Effector memory CD8-positive, alpha-beta T cell (primary cell): ENCODE measurements at regions not wholly inside any gene's neighbourhood (a gene's known extent, or its start where the extent isn't known, plus 50 kb on each side); places are given as distances from the start of the nearest gene placed in this dataset.
A peak's percentile ranks its signal among the peaks of the same experiment; 100 is the strongest.
"Not testable (repeated sequence)": the region's sequence is repeated elsewhere in the genome, so short reads cannot be mapped to it uniquely, and the experiment has no call there.

ENCODE experiments used
- ATAC-seq: fragments of 150-1000 bp; cut with Tn5 transposase; replicated peaks from 2 replicates; pipeline ENCODE4 v1.10.0; 2021; ENCODE audit warnings: mild to moderate bottlenecking, moderate library complexity
- DNase-seq, 3 experiments: peaks; one replicate each; pipeline ENCODE4 v3.0.0; 2021
- H3K27ac Mint-ChIP-seq, 2 donors: one replicate each; pipeline ENCODE4 v1.8.0; 2022; ENCODE audit warnings: mild to moderate bottlenecking in 2 of 2, mixed read lengths in 2 of 2, moderate library complexity in 2 of 2
- H3K27me3 Mint-ChIP-seq, 2 donors: one replicate each; pipeline ENCODE4 v1.8.0; 2022; ENCODE audit warnings: mixed read lengths in 2 of 2
- H3K36me3 Mint-ChIP-seq: one replicate; pipeline ENCODE4 v1.8.0; 2022; ENCODE audit warnings: mild to moderate bottlenecking, moderate library complexity, mixed read lengths; ENCODE audit not compliant: insufficient read depth
- H3K4me1 Mint-ChIP-seq, 2 donors: one replicate each; pipeline ENCODE4 v1.8.0; 2022; ENCODE audit warnings: low read depth in 2 of 2, mixed read lengths in 2 of 2
- H3K4me3 Mint-ChIP-seq, 2 donors: one replicate each; pipeline ENCODE4 v1.8.0; 2022; ENCODE audit warnings: mild to moderate bottlenecking in 2 of 2, mixed read lengths in 2 of 2, moderate library complexity in 2 of 2
- H3K9me3 Mint-ChIP-seq, 2 donors: one replicate each; pipeline ENCODE4 v1.8.0; 2022; ENCODE audit warnings: mixed read lengths in 2 of 2

DNA sequence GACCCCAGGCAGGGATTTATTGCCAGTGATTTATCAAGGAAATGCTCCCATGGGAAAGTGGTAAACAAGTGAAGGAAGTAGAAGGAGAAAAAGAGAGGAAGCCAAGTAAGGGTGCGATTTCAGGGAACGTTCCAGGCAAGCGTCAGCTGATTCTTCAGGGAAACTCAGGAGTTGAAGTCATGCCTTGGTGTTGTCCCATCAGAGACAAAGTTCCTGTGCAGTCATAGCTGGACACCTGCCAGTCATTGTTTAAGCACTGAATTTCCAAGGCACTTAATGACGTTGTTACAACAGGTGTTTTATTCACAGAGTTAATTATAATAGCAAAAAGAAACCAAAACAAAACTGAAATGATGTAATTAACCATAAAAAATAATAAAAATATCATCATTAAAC lies 381.8 kb upstream of the CRIM1 start:
- DNase-seq: no peak

DNA sequence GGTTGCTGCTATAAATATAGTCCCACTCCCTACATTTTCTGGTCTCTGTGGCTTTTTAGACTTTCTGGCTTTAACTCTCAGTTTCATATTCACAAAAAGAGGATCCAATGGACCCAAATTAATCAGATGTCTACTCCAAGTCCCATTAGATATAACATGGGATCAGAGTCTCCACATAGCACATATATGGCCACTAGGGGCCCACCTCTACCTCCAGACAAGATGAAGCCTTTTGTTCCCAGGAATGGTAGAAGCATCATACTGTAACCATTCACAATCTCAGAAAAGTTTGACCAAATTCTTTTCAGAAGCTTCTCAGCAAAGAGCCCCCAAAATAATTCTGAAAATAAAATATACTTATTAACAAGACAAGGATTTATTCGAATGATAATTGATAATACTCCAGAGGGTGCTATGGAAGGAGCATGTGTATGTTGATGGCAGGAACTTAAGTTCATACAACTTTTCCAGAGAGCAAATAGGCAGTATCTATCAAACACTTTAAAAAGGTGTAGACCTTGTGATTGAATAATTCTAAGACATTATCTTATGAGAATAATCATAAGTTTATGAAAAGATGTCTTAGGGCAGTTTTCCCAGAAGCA lies 382.3 kb upstream of the CRIM1 start:
- H3K9me3 Mint-ChIP-seq: no peaks in the 10 kb centered on the region
- ATAC-seq: peak; percentile 62
- H3K4me3 Mint-ChIP-seq: no peak overlapping the region
- DNase-seq: no peak
- no peaks in the 10 kb centered on the region for H3K4me1 Mint-ChIP-seq
- H3K27me3 Mint-ChIP-seq: no peaks in the 10 kb centered on the region
- H3K27ac Mint-ChIP-seq: no peak overlapping the region
- H3K36me3 Mint-ChIP-seq: no peaks in the 10 kb centered on the region

More for the DNA sequence above, 381.8 kb upstream of the CRIM1 start:
- Mint-ChIP-seq H3K27me3 (no peaks in the 10 kb centered on the region), H3K36me3 (no peaks in the 10 kb centered on the region), H3K4me3 (no peak overlapping the region), H3K9me3 (no peaks in the 10 kb centered on the region), H3K27ac (no peak overlapping the region), H3K4me1 (no peaks in the 10 kb centered on the region)
- no peak for ATAC-seq

DNA sequence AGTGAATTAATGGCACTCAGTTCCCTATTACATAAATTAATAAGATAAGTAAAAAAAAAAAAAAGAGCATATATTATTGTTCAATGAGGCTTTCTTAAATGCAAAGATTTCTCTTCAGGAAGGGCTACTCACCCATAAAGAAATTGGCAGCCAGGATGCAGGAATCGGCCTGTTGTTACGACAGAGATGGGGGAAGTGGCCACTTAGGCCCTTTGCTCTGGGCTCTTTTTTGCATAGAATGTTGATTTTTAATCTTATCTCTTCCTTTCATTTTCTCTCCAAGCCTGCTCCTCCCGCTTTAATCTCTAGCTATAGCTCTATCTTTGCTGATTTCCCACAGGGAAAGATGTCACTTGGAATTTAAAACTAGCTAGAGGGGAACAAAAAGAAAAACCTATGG lies 391.8 kb upstream of the CRIM1 start:
- Mint-ChIP-seq H3K9me3 (no peaks in the 10 kb centered on the region), H3K4me1 (no peaks in the 10 kb centered on the region), H3K27me3 (no peaks in the 10 kb centered on the region), H3K36me3 (no peaks in the 10 kb centered on the region), H3K27ac (no peak overlapping the region), H3K4me3 (no peak overlapping the region)
- DNase-seq: no peak
- no peak for ATAC-seq

DNA sequence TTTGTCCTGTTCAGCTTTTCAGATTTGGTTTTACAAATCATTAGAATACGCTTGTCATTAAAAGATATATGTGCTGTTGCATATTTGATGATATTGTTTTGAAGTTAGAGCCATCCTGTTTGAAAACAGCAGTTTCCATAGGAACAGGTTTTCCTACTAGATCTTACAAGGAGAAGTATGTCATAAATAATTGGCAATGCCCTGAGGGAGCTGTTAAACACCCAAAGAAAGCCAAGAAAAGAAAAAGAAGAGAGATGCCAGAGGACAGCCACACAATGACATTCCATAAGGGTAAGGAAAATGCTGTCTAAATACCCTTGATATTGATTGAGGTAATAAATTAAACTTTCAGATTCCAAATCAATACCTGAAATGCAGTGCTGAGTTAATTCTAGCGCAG lies 392.2 kb upstream of the CRIM1 start:
- no peak overlapping the region for H3K27ac Mint-ChIP-seq
- DNase-seq: no peak
- H3K4me1 Mint-ChIP-seq: no peaks in the 10 kb centered on the region
- no peaks in the 10 kb centered on the region for H3K27me3 Mint-ChIP-seq
- no peaks in the 10 kb centered on the region for H3K9me3 Mint-ChIP-seq
- no peak overlapping the region for H3K4me3 Mint-ChIP-seq
- H3K36me3 Mint-ChIP-seq: no peaks in the 10 kb centered on the region
- ATAC-seq: no peak

DNA sequence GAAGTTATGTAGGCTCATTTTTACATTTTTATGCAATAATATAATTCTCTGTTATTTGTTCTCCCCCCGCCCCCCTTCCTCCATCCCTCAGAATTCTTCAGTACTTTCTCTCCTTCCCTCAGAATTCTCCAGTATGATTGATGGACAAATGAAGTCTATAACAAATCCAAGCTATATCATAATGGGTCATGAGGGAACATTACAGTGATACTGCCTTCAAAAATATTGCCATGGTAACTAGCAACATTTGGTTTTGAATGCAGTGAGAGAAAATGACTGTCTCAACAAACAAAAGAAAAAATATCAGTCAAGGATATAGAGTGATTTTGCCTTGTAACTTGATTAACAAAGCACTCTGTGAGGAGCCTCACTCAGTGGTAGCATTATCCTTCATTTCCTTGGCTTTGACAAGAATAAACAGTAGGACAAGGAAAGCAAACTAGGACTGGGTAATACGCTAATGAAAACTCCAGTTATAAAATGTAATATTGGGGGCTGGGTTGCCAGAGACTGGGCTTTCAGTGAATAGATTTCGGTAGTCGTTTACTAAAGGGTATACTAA lies 392.9 kb upstream of the CRIM1 start:
- no peaks in the 10 kb centered on the region for H3K36me3 Mint-ChIP-seq
- no peaks in the 10 kb centered on the region for H3K27me3 Mint-ChIP-seq
- no peaks in the 10 kb centered on the region for H3K4me1 Mint-ChIP-seq
- H3K27ac Mint-ChIP-seq: no peak overlapping the region
- DNase-seq: no peak
- no peaks in the 10 kb centered on the region for H3K9me3 Mint-ChIP-seq
- no peak overlapping the region for H3K4me3 Mint-ChIP-seq
- no peak for ATAC-seq

DNA sequence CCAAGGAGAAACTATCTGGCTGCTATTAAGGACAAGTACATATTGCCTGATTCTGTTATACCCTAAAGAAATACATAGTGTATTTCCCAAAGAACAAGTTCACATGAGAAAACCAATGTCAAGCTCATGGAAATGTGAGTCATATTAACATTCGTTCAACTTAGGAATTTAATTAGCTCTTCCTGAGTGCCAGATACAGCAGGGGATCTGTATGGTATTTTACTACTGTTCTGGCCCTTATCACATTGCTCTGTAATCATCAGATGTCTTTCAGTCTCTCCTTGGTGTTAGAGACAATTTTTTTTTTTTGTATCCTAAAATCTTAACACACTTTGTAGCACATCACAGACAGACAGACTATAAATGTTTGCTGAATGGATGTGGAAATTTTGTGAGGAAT lies 395.0 kb upstream of the CRIM1 start:
- H3K9me3 Mint-ChIP-seq: no peaks in the 10 kb centered on the region
- H3K4me3 Mint-ChIP-seq: no peak overlapping the region
- H3K27ac Mint-ChIP-seq: no peak overlapping the region
- DNase-seq (no peak), ATAC-seq (no peak)
- no peaks in the 10 kb centered on the region for H3K4me1 Mint-ChIP-seq
- no peaks in the 10 kb centered on the region for H3K27me3 Mint-ChIP-seq
- no peaks in the 10 kb centered on the region for H3K36me3 Mint-ChIP-seq

DNA sequence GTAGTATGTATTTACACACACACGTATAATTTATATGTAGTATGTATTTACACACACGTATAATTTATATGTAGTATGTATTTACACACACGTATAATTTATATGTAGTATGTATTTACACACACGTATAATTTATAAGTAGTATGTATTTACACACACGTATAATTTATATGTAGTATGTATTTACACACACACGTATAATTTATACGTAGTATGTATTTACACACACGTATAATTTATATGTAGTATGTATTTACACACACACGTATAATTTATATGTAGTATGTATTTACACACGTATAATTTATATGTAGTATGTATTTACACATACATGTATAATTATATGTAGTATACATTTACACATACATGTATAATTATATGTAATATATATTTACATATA lies 398.5 kb upstream of the CRIM1 start:
- not testable (repeated sequence) for H3K27me3 Mint-ChIP-seq, H3K4me1 Mint-ChIP-seq, DNase-seq, H3K4me3 Mint-ChIP-seq, H3K36me3 Mint-ChIP-seq, H3K9me3 Mint-ChIP-seq, H3K27ac Mint-ChIP-seq, ATAC-seq

DNA sequence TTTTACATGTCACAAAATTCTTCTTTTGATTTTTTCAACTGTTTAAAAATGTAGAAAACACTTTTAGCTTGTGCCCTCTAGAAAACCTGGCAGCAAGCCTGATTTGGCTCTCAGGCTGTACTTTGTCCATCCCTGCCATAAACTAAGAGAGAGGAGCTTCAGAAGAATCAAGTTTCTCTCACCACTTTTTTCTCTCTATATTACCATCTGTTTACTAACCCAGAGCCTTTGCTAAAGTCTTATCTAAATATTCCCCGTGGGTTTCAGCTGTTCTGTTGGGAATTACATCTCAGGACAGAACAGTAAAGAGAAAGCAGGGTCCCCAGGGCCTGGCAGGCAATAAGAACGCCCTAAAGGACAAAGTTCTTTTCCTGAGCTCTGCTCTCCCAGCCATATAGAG lies 409.1 kb upstream of the CRIM1 start:
- ATAC-seq (no peak), DNase-seq (no peak)
- H3K27ac Mint-ChIP-seq: no peak overlapping the region
- H3K4me1 Mint-ChIP-seq: no peaks in the 10 kb centered on the region
- no peak overlapping the region for H3K4me3 Mint-ChIP-seq
- H3K36me3 Mint-ChIP-seq: no peaks in the 10 kb centered on the region
- H3K9me3 Mint-ChIP-seq: no peaks in the 10 kb centered on the region
- H3K27me3 Mint-ChIP-seq: no peaks in the 10 kb centered on the region

DNA sequence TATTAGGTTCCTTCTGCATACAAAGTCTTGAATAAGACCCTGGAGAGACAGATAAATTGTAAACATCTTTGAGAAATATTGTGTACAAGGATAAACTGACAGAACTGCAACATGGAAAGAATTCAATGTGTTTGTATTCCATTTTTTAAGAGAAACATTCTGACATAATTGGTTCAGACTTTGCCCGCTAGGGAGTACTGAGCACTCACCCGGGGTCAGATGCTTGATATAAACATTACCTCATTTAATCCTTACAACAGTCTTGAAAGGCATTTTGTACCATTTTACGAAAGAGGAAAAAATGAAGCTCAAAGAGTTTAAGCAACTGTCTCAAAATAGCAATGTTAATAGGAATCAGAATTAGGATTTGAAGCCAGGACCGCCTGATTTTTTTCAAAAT lies 416.7 kb upstream of the CRIM1 start:
- no peaks in the 10 kb centered on the region for H3K9me3 Mint-ChIP-seq
- no peak for DNase-seq
- no peak overlapping the region for H3K4me3 Mint-ChIP-seq
- no peak overlapping the region for H3K27ac Mint-ChIP-seq
- H3K27me3 Mint-ChIP-seq: peaks cover 25 to 28% of the 10 kb centered on the region in 2 donors
- no peak for ATAC-seq
- no peaks in the 10 kb centered on the region for H3K36me3 Mint-ChIP-seq
- H3K4me1 Mint-ChIP-seq: no peaks in the 10 kb centered on the region

DNA sequence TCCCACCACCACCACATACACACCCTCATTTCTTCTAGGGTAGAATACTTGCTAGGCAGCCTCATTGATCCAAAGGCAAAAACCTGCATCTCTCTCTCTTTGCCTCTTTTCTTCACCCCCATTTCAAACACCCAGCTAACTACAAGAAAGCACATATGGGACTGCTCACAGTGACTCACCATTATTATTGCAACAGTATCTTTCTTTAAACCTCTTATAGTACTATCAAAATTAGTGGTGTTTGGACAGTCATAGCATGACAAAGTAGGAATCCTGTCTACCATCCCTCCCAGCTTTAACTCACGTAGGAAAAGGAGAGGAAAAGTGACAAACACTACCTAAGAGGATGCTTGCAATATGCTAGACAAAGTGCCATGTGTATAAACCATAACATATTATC lies 422.5 kb upstream of the CRIM1 start:
- no peak for DNase-seq
- Mint-ChIP-seq H3K27me3 (peaks cover 27 to 34% of the 10 kb centered on the region in 2 donors), H3K27ac (no peak overlapping the region)

DNA sequence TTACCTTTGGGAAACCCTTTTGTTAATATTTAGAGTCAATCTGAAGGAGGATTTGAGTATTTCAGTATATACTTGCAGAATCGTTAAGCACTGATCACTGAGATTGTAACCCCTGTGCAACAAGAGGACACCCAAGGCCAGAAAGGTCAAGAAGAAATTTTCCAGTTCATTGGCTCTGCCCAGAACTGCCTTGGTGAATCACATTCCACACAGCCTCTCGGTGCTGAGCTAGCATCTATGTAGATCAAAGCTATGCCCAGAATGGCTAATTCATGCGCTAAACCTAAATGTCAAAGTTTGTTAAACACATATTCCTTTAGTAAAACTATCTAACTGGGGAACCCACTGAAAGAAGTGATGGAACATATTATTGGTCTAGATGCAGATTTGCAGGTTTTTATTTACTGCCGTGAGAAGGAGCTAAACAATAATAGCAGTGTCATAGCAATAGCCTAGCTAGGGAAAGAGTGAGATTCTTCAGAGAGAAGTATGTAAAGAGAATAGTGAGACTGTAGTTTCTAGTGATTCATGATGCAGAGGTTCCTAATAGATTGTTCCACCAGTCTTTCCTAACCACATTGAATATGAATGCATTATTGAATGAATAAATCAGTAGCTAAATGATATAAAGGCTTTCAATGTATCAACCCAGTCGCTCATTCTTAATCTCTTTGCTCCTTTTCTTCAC lies 423.2 kb upstream of the CRIM1 start:
- no peak overlapping the region for H3K27ac Mint-ChIP-seq
- no peak for ATAC-seq
- H3K27me3 Mint-ChIP-seq: peaks cover 27 to 32% of the 10 kb centered on the region in 2 donors
- no peak overlapping the region for H3K4me3 Mint-ChIP-seq
- H3K36me3 Mint-ChIP-seq: no peaks in the 10 kb centered on the region
- DNase-seq: no peak
- H3K4me1 Mint-ChIP-seq: peaks cover 0 to 4% of the 10 kb centered on the region in 2 donors
- no peaks in the 10 kb centered on the region for H3K9me3 Mint-ChIP-seq

More for the DNA sequence above, 422.5 kb upstream of the CRIM1 start:
- H3K9me3 Mint-ChIP-seq: no peaks in the 10 kb centered on the region
- no peak for ATAC-seq
- no peak overlapping the region for H3K4me3 Mint-ChIP-seq
- H3K4me1 Mint-ChIP-seq: no peaks in the 10 kb centered on the region
- no peaks in the 10 kb centered on the region for H3K36me3 Mint-ChIP-seq

DNA sequence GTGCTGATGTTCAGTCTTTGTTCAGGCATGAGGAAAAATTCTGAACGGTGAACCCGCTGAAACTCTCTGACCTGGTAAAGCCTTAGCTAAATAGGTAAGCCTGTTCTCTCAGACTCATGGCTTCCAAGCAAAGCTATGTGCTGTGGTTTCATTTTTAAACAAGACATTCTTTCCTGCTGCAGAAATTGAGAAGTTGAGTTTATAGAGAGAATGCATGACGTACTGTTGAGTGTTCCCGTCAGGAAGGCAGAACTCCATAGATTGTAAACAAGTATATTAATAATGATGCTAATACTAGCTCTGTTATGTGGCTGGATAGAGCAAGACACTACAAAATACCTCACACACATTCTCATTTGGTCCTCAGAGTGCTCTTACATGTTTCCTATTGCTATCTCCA lies 424.0 kb upstream of the CRIM1 start:
- Mint-ChIP-seq H3K9me3 (no peaks in the 10 kb centered on the region), H3K36me3 (no peaks in the 10 kb centered on the region), H3K27me3 (peaks cover 28 to 32% of the 10 kb centered on the region in 2 donors), H3K4me1 (peaks cover 0 to 6% of the 10 kb centered on the region in 2 donors), H3K4me3 (no peak overlapping the region), H3K27ac (no peak overlapping the region)
- DNase-seq (no peak), ATAC-seq (no peak)

DNA sequence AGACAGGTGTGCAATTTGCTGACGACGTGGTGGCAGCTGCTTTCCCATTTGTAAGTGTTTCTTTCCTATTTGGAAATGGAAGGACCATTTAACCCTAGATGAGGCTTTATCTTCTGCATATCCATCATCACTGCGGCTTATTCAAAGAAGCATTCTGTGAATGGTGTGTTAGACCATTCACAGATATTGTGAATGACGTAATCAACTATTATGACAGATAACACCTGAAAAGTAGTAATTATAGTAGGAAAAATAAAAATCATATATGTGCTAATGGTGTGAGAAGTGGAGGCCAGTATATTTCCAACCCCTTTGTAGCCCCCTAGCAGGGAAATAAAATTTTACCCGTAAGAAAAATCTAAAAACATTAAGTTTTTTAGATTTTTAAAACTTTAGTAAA lies 424.5 kb upstream of the CRIM1 start:
- no peak for DNase-seq
- Mint-ChIP-seq H3K27me3 (peaks cover 28 to 32% of the 10 kb centered on the region in 2 donors), H3K27ac (no peak overlapping the region), H3K4me3 (no peak overlapping the region), H3K36me3 (no peaks in the 10 kb centered on the region), H3K4me1 (peaks cover 0 to 6% of the 10 kb centered on the region in 2 donors), H3K9me3 (no peaks in the 10 kb centered on the region)
- no peak for ATAC-seq

DNA sequence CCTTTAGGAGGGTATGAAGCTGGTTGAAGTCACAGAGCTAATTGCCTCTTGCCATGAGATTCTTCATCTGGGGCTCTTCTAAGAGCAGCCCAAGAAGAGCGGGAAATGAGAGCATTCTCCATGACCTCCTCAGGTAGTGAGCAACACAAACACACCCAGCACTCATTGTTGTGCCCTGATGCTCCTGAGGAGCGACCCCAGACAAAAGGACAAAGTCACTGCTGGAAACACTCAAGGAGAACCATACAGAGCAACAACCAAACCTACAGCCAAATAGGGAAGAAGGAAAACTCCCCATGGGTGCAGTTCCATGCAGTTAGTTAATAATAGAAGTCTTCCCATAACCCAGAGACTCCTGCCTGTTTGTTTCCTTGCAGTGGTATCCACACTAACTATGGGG lies 426.0 kb upstream of the CRIM1 start:
- Mint-ChIP-seq H3K27ac (no peak overlapping the region), H3K9me3 (no peaks in the 10 kb centered on the region)

More for the DNA sequence above, 426.0 kb upstream of the CRIM1 start:
- ATAC-seq (no peak), DNase-seq (no peak)
- Mint-ChIP-seq H3K4me3 (no peak overlapping the region), H3K27me3 (peaks cover 13 to 23% of the 10 kb centered on the region in 2 donors), H3K36me3 (no peaks in the 10 kb centered on the region), H3K4me1 (peaks cover 0 to 6% of the 10 kb centered on the region in 2 donors)
